Stomach (tissue), 4 donors: ENCODE measurements at regions not wholly inside any gene's neighbourhood (a gene's known extent, or its start where the extent isn't known, plus 50 kb on each side); places are given as distances from the start of the nearest gene placed in this dataset.
"Not testable (repeated sequence)": the region's sequence is repeated elsewhere in the genome, so short reads cannot be mapped to it uniquely, and the experiment has no call there.

Experiments
- POLR2A ChIP-seq, 4 donors: fragments of 450-650 bp; IDR thresholded peaks; one replicate each; pipeline ENCODE4 v1.6.1; 2016; ENCODE audit warnings: antibody characterized with exemption in 4 of 4, control low read depth in 2 of 4, mild to moderate bottlenecking in 1 of 4, moderate library complexity in 1 of 4
- TF ChIP-seq, protein P1 (sequence below), 7 experiments: fragments of 450-650 bp in 4 of 7; fragments of 200-600 bp in 3 of 7; sonication (generic) in 3 of 7; IDR thresholded peaks; one replicate each; pipeline ENCODE4 v1.5.1; 2016 to 2019; ENCODE audit warnings: antibody characterized with exemption in 7 of 7, control low read depth in 2 of 7, mild to moderate bottlenecking in 1 of 7

DNA sequence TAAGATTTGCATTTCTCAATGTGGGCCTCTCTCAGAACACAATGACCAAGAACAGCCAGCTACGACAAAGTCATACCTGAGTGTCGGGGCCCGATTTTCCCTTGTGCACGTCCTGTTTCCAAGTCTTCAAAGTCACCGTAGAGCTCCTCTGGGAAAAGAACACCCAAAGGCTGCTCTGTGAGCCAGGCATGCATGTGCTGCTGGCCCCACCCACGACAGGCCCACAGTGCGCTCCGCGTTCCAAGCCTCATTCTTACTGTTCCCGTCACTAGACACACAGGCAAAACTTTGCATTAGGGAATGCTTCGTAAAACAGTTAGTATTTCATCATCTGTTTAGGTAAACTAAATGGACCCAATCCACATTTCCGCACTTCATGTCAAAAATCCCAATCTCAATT lies 1905.1 kb downstream of the FOXD4L5 start:
- TF ChIP-seq, protein P1, sequence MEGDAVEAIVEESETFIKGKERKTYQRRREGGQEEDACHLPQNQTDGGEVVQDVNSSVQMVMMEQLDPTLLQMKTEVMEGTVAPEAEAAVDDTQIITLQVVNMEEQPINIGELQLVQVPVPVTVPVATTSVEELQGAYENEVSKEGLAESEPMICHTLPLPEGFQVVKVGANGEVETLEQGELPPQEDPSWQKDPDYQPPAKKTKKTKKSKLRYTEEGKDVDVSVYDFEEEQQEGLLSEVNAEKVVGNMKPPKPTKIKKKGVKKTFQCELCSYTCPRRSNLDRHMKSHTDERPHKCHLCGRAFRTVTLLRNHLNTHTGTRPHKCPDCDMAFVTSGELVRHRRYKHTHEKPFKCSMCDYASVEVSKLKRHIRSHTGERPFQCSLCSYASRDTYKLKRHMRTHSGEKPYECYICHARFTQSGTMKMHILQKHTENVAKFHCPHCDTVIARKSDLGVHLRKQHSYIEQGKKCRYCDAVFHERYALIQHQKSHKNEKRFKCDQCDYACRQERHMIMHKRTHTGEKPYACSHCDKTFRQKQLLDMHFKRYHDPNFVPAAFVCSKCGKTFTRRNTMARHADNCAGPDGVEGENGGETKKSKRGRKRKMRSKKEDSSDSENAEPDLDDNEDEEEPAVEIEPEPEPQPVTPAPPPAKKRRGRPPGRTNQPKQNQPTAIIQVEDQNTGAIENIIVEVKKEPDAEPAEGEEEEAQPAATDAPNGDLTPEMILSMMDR (IDR thresholded peaks at IDR 0.05): not testable (repeated sequence)
- TF ChIP-seq POLR2A (IDR thresholded peaks at IDR 0.05): not testable (repeated sequence)
